GM10248 (cell line): ENCODE measurements at regions not wholly inside any gene's neighbourhood (a gene's known extent, or its start where the extent isn't known, plus 50 kb on each side); places are given as distances from the start of the nearest gene placed in this dataset.
"Not testable (repeated sequence)": the region's sequence is repeated elsewhere in the genome, so short reads cannot be mapped to it uniquely, and the experiment has no call there.

Experiments
- CTCF ChIA-PET: fragments of 300-600 bp; sonication (Branson Sonifier 250); formaldehyde crosslinking; extraction: SDS; loops from one replicate; lab custom pipeline; 2021; ENCODE audit warnings: antibody characterized with exemption; lab: Yijun Ruan, JAX
- POLR2A ChIA-PET: fragments of 350-650 bp; sonication (Branson Sonifier 250); formaldehyde crosslinking; extraction: SDS; loops from one replicate; lab custom pipeline; 2020; ENCODE audit warnings: antibody characterized with exemption; lab: Yijun Ruan, JAX
- DNase-seq: peaks from one replicate; pipeline ENCODE4 v3.0.0; 2012; ENCODE audit errors: extremely low spot score
- TF ChIP-seq, protein P1 (sequence below): IDR thresholded peaks from 2 replicates; pipeline ENCODE4 v1.5.1; 2012; ENCODE audit warnings: mild to moderate bottlenecking, low read depth; ENCODE audit errors: extremely low read depth, missing control alignments, control extremely low read depth

DNA sequence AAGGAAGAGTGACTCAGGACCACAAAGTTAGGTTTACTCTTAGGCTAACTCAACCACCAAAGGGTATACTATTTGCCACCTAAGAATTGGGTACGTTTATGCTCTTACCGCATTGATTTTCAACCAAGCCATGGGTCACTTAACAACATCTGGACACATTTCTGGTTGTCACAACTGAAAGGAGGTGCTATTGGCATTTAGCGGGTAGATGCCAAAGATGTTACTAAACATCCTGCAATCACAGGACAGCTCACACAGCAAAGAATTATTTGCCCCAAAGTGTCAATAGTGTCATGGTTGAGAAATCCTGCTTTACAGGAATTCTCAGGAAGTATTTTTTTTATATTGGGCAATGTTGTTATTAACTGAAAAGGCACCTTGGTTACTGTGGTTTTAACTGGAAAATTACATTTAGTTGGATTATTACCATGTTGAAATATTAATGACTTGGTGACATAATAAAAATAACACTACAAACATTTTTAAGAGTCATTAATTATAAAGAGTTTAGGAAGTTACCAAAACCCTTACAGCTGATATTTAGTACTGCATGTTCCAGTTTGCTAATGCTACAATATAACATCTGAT, 185.0 kb upstream of the TMEM196 start:
- no peak for DNase-seq
- ChIA-PET CTCF (no interaction called here), POLR2A (no interaction called here)
- TF ChIP-seq, protein P1, sequence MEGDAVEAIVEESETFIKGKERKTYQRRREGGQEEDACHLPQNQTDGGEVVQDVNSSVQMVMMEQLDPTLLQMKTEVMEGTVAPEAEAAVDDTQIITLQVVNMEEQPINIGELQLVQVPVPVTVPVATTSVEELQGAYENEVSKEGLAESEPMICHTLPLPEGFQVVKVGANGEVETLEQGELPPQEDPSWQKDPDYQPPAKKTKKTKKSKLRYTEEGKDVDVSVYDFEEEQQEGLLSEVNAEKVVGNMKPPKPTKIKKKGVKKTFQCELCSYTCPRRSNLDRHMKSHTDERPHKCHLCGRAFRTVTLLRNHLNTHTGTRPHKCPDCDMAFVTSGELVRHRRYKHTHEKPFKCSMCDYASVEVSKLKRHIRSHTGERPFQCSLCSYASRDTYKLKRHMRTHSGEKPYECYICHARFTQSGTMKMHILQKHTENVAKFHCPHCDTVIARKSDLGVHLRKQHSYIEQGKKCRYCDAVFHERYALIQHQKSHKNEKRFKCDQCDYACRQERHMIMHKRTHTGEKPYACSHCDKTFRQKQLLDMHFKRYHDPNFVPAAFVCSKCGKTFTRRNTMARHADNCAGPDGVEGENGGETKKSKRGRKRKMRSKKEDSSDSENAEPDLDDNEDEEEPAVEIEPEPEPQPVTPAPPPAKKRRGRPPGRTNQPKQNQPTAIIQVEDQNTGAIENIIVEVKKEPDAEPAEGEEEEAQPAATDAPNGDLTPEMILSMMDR = no peak

DNA sequence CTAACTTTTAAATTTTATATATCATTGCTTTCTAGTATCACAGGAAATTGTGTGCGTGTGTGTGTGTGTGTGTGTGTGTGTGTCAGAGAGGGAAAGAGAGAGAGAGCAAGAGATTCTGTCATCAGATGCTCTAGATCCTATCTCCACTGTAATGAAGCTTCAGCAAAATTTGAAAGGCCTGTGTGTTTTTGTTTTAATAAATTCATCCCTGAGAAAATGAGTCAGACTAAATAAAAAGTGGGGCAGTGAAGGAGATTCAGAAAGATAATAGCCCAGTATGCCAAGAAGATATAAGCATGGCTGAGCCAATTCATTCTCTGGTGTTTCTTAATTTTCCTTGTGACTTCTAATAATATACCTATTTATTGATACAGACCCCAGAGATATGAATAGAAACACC, 184.2 kb upstream of the TMEM196 start:
- DNase-seq = no peak
- POLR2A ChIA-PET = no interaction called here
- TF ChIP-seq, protein P1 = no peak
- CTCF ChIA-PET = no interaction called here

DNA sequence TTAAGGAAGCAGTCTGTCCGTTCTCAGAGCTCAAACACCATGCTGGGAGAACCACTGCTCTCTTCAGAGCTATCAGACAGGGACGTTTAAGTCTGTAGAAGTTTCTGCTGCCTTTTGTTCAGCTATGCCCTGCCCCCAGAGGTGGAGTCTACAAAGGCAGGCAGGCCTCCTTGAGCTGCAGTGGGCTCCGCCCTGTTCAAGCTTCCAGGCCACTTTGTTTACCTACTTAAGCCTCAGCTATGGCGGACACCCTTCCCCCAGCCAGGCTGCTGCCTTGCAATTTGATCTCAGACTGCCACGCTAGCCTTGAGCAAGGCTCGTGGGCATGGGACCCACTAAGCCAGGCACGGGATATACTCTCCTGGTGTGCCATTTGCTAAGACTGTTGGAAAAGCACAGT, 180.7 kb upstream of the TMEM196 start:
- CTCF ChIA-PET = interaction anchor here (0.8 to 1.7 kb wide), 4 partner anchors 9 to 29 kb away, joined by 3 to 4 read pairs (median 3); no protein-coding TSS in a partner anchor
- POLR2A ChIA-PET, DNase-seq: not testable (repeated sequence)

DNA sequence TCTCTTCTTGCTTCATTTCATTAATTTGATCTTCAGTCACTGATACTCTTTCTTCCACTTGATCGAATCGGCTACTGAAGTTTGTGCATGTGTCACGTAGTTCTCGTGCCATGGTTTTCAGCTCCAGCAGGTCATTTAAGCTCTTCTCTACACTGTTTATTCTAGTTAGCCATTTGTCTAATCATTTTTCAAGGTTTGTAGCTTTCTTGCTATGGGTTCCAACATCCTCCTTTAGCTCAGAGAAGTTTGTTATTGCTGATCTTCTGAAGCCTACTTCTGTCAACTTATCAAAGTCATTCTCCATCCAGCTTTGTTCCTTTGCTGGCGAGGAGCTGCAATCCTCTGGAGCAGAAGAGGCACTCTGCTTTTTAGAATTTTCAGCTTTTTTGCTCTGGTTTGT, 180.0 kb upstream of the TMEM196 start:
- DNase-seq, POLR2A ChIA-PET: not testable (repeated sequence)
- CTCF ChIA-PET = interaction anchor here (0.8 to 1.7 kb wide), 3 partner anchors 10 to 29 kb away, joined by 3 to 4 read pairs (median 3); no protein-coding TSS in a partner anchor

DNA sequence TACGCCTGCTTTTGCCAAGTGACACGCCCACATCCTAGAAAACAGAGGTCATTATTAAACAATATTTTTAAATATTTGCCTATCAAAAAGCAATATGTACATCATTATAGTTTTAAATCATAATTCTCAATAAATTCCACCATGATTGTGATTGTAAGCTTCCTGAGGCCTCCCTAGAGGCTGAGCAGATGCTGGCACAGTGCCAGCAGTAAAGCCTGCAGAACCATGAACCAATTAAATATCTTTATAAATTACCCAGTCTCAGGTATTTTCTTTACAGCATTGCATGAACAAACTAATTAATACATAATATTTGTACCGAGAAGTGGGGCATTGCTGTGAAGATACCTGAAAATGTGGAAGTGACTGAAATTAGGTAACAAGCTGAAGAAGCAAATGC, 174.7 kb upstream of the TMEM196 start:
- DNase-seq = no peak
- ChIA-PET CTCF (no interaction called here), POLR2A (interaction anchor here (0.6 kb wide), 1 partner anchor 370 kb away, joined by 6 read pairs; no protein-coding TSS in a partner anchor)
- TF ChIP-seq, protein P1 = no peak

DNA sequence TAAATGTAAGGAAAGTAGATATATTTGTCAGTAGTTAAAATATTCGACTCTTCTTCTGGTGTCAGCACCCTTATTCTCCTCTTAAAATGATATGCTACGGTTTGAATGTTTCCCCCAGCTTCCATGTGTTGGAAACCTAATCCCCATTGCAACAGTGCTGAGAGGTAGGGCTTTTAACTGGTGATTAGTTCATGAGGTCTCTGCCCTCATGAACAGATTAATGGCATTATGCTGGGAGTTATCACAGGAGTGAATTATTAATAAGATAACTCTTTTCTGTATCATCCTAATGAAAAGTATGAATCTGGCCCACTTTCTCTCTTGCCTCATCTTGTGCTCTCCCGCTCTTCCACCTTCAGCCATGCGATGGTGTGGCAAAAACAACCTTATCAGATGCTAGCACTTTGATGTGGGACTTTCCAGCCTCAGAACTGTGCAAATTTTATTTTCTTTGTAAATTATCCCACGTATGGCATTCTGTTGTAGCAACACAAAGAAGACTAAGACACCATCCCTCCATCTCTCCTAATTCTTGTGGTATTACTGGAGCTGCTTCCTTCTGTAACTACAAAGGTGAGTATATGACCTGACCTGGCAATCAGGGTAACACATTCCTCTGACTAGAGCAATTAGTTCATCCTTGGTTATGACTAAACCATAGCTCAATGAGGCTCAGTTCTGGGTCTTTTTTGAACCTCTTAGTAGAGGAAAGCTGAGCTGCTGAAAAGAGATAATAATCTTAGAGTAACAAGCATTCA, 171.1 kb upstream of the TMEM196 start:
- CTCF ChIA-PET = interaction anchor here (0.8 to 2.6 kb wide), 2 partner anchors 10 to 19 kb away, joined by 3 to 8 read pairs; no protein-coding TSS in a partner anchor
- no peak for DNase-seq
- TF ChIP-seq, protein P1 = no peak
- POLR2A ChIA-PET = no interaction called here

DNA sequence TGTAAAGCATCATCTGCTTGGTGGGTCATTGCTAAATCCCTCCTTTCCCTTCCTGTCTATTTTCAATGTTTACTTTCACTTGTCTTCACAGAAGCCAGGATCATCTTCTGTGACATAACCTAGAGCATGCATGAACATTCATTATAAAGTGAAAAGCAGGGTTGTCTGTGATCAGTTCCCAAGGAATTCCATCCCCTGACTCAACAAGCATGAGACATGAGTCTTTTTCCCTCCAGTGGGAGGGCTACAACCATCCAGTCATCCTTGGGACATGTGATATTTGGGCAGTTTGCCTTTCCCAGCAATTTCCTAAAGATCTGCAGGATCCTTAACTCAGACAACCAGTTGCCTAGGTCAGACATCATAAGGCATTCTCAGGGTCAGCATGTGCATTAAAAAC, 166.3 kb upstream of the TMEM196 start:
- TF ChIP-seq, protein P1 = no peak
- CTCF ChIA-PET = no interaction called here
- POLR2A ChIA-PET = no interaction called here
- no peak for DNase-seq
